ENCODE measurements at regions not wholly inside any gene's neighbourhood (a gene's known extent, or its start where the extent isn't known, plus 50 kb on each side); places are given as distances from the start of the nearest gene placed in this dataset.

GRCh38 chr18:46301571-46301970 is 197.4 kb downstream of the HAUS1 start:
- ChIA-PET CTCF (interaction anchor here (0.5 kb wide), 1 partner anchor 226 kb away, joined by 4 read pairs; no protein-coding TSS in a partner anchor), POLR2A (no interaction called here)
- H3K36me3 ChIP-seq (ENCODE audit: control insufficient read depth, insufficient read depth, low read length): no peaks in the 10 kb centered on the region
- Mint-ChIP-seq H3K36me3 (ENCODE audit: insufficient read depth, unreplicated experiment) (no peaks in the 10 kb centered on the region), H3K4me3 (ENCODE audit: unreplicated experiment) (no peak overlapping the region), H3K27me3 (ENCODE audit: insufficient read depth, unreplicated experiment) (peaks cover 15% of the 10 kb centered on the region), H3K4me1 (ENCODE audit: low read depth, unreplicated experiment) (no peaks in the 10 kb centered on the region), H3K27ac (ENCODE audit: unreplicated experiment) (no peak overlapping the region), H3K9me3 (ENCODE audit: unreplicated experiment) (no peaks in the 10 kb centered on the region)
- no TSS peak for BruUV-seq (replicated peaks)
- H3K4me3 ChIP-seq (ENCODE audit: low read depth, low read length): no peak overlapping the region
- H3K4me1 ChIP-seq: no peaks in the 10 kb centered on the region
- TF ChIP-seq CTCF (IDR thresholded peaks at IDR 0.05; ENCODE audit: insufficient read depth in 1 of 2, low read depth in 1 of 2, low read length in 1 of 2, severe bottlenecking in 1 of 2, unreplicated experiment in 1 of 2): no peak
- no peaks in the 10 kb centered on the region for H3K27me3 ChIP-seq (replicated peaks; ENCODE audit: control insufficient read depth, insufficient read depth, low read length)
- H3K9me3 ChIP-seq: no peaks in the 10 kb centered on the region
- DNase-seq: no peak
- intact Hi-C loops (cut with micrococcal nuclease; ENCODE audit: unreplicated experiment): no loop called here

- intact Hi-C loops (cut with micrococcal nuclease; ENCODE audit: unreplicated experiment): no loop called here
- ChIA-PET POLR2A (no interaction called here), CTCF (no interaction called here)
- no peaks in the 10 kb centered on the region for H3K36me3 Mint-ChIP-seq (ENCODE audit: insufficient read depth, unreplicated experiment)
- no peaks in the 10 kb centered on the region for H3K4me1 ChIP-seq
- H3K9me3 Mint-ChIP-seq (ENCODE audit: unreplicated experiment): no peaks in the 10 kb centered on the region
- H3K27ac Mint-ChIP-seq (ENCODE audit: unreplicated experiment): no peak overlapping the region
- TF ChIP-seq CTCF (IDR thresholded peaks at IDR 0.05; ENCODE audit: insufficient read depth in 1 of 2, low read depth in 1 of 2, low read length in 1 of 2, severe bottlenecking in 1 of 2, unreplicated experiment in 1 of 2): no peak
- no TSS peak for BruUV-seq (replicated peaks)
- H3K27me3 ChIP-seq (replicated peaks; ENCODE audit: control insufficient read depth, insufficient read depth, low read length): no peaks in the 10 kb centered on the region
- no peaks in the 10 kb centered on the region for H3K9me3 ChIP-seq
- DNase-seq: no peak
- no peak overlapping the region for H3K4me3 ChIP-seq (ENCODE audit: low read depth, low read length)
- peaks cover 17% of the 10 kb centered on the region for H3K27me3 Mint-ChIP-seq (ENCODE audit: insufficient read depth, unreplicated experiment)
- no peaks in the 10 kb centered on the region for H3K36me3 ChIP-seq (ENCODE audit: control insufficient read depth, insufficient read depth, low read length)
- H3K4me1 Mint-ChIP-seq (ENCODE audit: low read depth, unreplicated experiment): no peaks in the 10 kb centered on the region
- H3K4me3 Mint-ChIP-seq (ENCODE audit: unreplicated experiment): no peak overlapping the region
These were observed 198.6 kb downstream of the HAUS1 start for GRCh38 chr18:46302528-46303485.

- H3K27me3 Mint-ChIP-seq (ENCODE audit: insufficient read depth, unreplicated experiment): peaks cover 4% of the 10 kb centered on the region
- H3K4me1 Mint-ChIP-seq (ENCODE audit: low read depth, unreplicated experiment): no peaks in the 10 kb centered on the region
- no peak for DNase-seq
- no peak for TF ChIP-seq CTCF (IDR thresholded peaks at IDR 0.05; ENCODE audit: insufficient read depth in 1 of 2, low read depth in 1 of 2, low read length in 1 of 2, severe bottlenecking in 1 of 2, unreplicated experiment in 1 of 2)
- no peak overlapping the region for H3K4me3 Mint-ChIP-seq (ENCODE audit: unreplicated experiment)
- intact Hi-C loops (cut with micrococcal nuclease; ENCODE audit: unreplicated experiment): no loop called here
- no peaks in the 10 kb centered on the region for H3K9me3 ChIP-seq
- no TSS peak for BruUV-seq (replicated peaks)
- H3K4me3 ChIP-seq (ENCODE audit: low read depth, low read length): no peak overlapping the region
- H3K36me3 Mint-ChIP-seq (ENCODE audit: insufficient read depth, unreplicated experiment): no peaks in the 10 kb centered on the region
- no peak overlapping the region for H3K27ac Mint-ChIP-seq (ENCODE audit: unreplicated experiment)
- H3K27me3 ChIP-seq (replicated peaks; ENCODE audit: control insufficient read depth, insufficient read depth, low read length): no peaks in the 10 kb centered on the region
- POLR2A ChIA-PET: no interaction called here
- no peaks in the 10 kb centered on the region for H3K4me1 ChIP-seq
- H3K36me3 ChIP-seq (ENCODE audit: control insufficient read depth, insufficient read depth, low read length): no peaks in the 10 kb centered on the region
- no peaks in the 10 kb centered on the region for H3K9me3 Mint-ChIP-seq (ENCODE audit: unreplicated experiment)
- CTCF ChIA-PET: no interaction called here
These were observed 206.1 kb downstream of the HAUS1 start for GRCh38 chr18:46310258-46310657.

Measured in Caco-2 (cell line).